HG02678 (cell line): ENCODE measurements at regions not wholly inside any gene's neighbourhood (a gene's known extent, or its start where the extent isn't known, plus 50 kb on each side); places are given as distances from the start of the nearest gene placed in this dataset.

ENCODE experiments used
- ATAC-seq: cut with Tn5 transposase; IDR thresholded peaks from one replicate; pipeline ENCODE4 v1.9.1; 2021; ENCODE audit warnings: mild to moderate bottlenecking, moderate library complexity; ENCODE audit not compliant: unreplicated experiment

DNA sequence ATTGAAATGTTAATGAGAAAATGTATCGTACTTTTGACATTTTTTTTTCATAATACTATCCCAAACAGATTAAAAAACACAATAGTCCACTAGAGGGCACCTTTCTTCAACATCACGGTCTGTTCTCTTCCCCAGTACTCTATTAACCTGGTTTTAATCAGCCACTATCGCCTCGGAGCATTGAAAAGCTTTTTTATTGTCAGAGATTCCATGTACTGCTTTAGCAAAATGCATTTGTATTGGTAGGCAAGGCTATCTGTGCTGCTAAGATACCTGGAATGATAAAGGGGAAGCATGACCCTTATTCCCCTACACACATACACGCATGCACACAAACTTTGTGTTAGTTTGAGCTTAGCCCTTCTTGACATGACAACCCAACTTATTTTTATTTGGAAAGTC lies 160.1 kb upstream of the IL12A start:
- ATAC-seq = no peak

DNA sequence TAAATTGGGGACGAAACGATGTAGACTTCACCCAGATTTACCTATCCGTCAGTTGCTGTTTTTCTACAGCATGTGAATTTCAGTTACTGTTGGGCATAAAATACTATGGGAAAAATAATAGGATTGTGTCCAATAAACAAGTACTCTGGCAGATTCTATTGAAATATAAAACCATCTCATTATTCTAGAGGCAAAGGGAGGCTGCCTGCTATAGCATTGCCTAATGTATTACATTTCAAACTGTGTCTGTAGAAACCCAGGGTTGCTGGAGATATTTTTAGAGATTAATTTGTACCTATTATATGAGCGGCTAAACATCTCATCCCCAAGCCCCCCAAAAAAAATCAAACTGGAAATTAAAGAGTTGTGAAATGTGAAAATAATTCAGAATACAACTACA lies 159.6 kb upstream of the IL12A start:
- ATAC-seq = no peak

DNA sequence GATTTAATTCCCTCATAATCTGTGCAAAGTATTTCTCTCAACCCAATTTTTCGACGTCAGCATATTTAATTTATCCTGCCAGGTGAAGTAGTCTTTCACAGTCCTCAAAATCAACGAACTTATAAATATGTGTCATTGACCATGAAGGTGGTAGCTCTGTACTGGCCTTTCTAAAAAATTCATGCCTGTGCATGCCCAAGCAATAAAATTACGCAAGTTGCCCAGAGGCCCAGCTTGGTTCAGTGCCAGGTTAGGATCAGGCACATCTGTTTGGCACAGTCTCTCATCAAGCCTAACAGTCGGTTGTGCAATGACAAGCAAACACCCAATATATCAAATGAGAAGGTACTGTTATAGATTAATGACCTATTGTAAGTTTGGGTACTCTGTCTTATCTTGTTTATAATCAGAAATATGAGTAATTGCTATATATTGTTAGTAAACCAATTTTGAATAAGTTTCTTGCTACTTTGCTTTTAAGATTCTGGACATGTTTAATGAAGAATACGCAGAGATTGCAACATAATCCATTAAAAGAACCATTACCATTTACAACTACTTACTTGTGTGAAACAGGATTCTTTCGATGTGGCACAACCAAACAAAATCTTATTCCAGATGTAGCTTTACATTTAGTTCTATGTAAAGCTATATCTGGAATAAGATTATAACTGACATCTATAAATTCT lies 159.0 kb upstream of the IL12A start:
- no peak for ATAC-seq

GRCh38 chr3:159830523-159831154 lies 158.0 kb upstream of the IL12A start:
- no peak for ATAC-seq

DNA sequence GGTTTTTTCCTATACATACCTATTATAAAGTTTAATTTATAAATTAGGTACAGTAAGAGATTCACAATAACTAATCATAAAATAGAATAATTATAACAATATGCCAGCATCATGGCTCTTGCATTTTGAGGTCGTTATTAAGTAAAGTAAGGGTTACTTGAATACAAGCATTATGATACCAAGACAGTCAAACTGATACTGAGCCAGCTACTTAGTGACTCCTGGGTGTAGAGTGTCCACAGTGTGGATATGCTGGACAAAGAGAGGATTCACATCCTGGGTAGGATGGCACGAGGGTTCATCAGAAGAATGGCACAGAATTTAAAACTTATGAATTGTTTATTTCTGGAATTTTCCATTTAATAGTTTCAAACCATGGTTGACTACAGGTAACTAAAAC lies 157.2 kb upstream of the IL12A start:
- peak; percentile 60 for ATAC-seq

- peak; percentile 87 for ATAC-seq
These were observed 156.6 kb upstream of the IL12A start for GRCh38 chr3:159832024-159832423.

GRCh38 chr3:159835126-159835525 lies 153.5 kb upstream of the IL12A start:
- ATAC-seq = no peak

DNA sequence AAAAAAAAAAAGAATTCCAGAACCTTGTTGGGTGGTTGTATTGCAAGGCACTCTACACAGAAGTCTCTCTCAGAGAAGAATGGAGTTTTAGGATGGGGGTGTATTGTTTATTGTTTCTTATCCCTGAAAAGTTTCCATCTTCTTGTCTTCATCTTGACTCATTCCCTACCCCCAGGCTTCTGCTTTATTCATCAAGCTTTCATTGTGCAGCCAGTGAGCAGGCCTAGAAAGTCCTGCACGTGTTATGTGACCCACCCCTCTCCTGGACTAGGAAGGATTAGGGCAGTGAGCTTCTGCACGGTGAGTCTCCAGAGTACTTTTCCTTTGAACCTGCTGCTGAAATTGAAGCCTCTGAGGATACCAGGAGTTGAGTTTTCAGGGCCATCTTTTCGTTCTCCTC lies 150.9 kb upstream of the IL12A start:
- no peak for ATAC-seq

- no peak for ATAC-seq
These were observed 149.7 kb upstream of the IL12A start for GRCh38 chr3:159838938-159839337.

GRCh38 chr3:159839561-159840379 lies 148.9 kb upstream of the IL12A start, which contains the start of gene SCHIP1:
TSS of gene SCHIP1 (plus strand) at chr3:159839861.
- peak; percentile 76 for ATAC-seq

GRCh38 chr3:159840703-159841299 lies 147.8 kb upstream of the IL12A start:
- no peak for ATAC-seq

- no peak for ATAC-seq
These were observed 146.9 kb upstream of the IL12A start for GRCh38 chr3:159841766-159842165.

DNA sequence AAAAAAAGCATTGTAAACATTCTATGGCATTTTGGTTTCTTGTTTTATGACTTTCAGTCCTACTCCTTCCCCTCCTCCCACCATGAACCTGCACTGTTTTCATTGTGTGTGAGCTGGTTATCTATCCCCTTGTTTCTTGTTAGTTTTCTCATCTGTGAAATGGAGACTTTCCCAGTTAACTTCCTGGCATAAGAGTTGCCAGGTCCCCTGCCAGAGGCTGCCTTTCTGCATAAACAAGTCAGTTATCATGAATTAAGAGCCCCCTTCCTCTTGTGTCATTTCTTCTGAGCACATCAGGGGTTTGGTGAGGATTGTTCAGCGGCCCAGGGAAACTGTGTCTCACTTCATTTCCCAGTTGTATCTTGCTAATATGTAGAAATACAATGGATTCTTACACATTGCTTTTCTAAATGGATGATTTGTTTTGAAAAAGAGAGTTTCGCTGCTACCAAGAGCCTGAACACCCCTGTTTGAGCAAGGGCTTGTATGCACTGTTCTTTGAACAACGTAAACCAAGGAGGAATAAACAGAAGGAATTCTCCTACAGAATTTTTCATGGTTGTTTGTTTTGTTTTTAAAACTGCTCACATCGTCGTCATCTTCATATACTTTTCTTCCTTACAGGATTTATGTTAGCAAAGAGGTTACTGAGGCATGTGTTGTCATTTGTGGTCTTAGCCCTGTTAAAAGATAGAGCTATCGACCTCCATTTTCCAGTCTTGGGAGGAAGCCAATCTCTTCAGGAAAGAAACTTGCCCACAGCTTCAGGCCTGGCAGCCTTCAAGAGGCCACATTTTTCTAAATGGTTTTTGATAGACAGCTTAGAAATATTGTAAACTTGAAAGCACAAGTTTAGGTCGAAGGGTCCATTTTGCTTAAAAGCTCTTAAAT lies 144.6 kb upstream of the IL12A start:
- ATAC-seq = no peak

DNA sequence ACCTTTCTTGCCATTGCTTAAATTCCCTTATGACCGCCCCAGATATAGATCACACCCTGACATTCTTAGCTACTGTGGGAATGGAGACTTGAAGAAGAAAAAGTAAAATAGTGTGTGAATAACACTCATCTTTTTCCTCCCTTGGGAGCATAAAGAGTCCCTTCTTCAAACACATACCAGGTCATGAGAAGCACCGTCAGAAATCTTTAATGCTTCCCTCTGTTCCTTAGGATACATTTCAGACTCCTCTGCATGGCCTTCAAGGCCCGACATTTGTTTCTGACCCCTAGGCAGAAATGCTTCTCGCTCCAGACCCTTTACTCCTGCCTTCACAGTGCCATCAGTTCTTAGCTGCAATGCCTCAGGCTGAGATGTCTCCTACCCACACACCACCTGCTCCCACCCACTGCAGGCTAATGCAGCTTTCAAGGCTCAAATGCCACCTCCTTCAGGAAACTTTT lies 143.8 kb upstream of the IL12A start:
- no peak for ATAC-seq

- no peak for ATAC-seq
These were observed 142.9 kb upstream of the IL12A start for GRCh38 chr3:159845737-159846136.

GRCh38 chr3:159846255-159846654 lies 142.4 kb upstream of the IL12A start:
- ATAC-seq = no peak

DNA sequence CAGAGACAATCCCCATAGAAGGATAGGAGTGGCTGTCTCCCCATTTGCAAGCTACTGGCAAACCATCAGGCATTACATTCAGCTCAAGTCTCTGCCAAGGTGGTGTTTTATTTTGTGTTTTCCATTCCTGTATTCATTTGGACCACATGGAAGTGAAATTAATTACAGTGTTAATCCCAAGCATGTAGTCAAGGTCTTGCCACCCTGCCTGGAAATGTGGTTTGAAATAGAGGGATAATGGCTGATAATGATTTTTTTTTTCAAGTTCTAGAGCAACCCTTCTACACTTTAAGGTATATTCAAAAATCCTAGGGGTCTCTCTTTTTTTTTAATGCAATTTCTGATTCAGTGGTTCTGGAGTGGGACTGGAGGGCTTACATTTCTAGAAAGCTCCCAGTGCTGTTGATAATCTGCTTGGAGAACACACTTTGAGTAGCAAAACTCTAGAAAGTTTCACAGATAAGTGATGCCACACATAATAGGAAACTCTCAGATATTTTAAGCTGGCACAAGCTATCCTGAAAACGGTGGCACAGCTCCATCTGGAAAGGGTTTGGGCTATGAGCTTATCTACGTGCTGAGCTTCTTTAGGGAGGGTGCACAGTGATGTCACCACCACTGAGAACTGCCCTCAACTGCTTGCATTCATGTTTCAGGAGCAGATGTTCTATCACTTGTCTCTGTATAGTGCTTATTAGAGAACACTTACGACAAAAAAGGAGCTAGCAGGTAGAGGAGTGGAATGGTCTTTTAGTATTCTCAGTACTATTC lies 140.1 kb upstream of the IL12A start:
- ATAC-seq = no peak

DNA sequence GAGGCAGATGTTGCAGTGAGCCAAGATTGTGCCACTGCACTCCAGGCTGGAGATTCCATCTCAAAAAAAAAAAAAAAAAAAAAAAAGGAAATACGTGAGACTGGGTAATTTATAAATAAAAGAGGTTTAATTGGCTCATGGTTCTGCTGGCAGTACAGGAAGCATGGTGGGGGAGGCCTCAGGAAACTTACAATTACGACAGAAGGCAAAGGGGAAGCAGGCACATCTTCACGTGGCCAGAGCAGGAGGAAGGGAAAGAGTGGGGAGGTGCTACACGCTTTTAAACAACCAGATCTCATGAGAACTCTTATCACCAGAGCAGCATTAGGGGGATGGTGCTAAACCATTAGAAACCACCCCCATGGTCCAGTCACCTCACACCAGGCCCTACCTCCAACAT lies 138.2 kb upstream of the IL12A start:
- ATAC-seq = no peak

GRCh38 chr3:159852266-159852665 lies 136.4 kb upstream of the IL12A start:
- ATAC-seq = no peak
